GM19351 (cell line): ENCODE measurements at regions not wholly inside any gene's neighbourhood (a gene's known extent, or its start where the extent isn't known, plus 50 kb on each side); places are given as distances from the start of the nearest gene placed in this dataset.

ENCODE experiments used
- ATAC-seq: cut with Tn5 transposase; IDR thresholded peaks from one replicate; pipeline ENCODE4 v1.9.1; 2021; ENCODE audit warnings: mild to moderate bottlenecking, moderate library complexity; ENCODE audit not compliant: unreplicated experiment

DNA sequence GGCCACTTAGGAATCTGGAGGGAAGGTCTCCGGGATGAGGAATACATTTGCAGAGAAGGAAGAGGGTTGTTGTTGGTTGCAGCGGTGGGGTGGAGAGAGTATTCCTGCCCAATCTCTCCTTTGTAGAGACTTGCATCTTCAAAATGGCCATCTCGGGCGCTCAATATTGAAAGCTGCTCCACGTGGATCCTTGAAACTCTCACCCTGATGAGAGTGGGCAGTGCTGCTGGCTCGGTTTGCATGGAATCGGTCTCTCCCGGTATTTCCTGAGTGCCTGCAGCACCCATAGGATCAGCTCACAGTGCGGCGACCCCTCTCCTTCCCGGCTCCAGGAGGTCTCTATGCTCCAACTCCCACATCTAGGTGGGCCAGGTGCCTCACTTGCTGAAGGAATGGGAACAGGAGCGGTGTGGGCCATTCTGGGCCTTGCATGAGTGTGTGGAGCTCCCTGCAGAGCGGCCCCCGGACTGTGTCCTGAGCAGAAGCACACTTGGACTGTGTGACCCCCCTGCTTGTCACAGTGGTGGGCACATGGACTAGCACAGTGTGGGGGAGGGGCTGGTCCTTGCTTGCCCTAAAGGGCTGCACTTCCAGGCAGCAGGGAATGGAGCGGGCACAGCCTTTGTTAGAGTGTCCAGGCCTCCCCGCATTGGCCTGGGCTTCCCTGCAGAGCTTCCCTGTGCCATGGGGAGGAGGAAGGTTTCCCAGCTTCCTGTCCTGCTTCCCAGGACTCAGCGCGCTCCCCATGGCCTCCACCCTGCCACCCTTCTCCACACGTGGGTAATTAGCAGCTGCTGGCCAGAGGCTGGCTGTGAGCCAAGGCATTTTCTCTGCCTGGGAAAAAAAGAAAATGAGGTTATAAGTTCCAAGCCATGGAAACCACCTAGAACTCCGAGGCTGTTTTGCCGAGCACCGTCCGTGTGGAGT is 139.3 kb downstream of the IRF8 start:
- no peak for ATAC-seq

DNA sequence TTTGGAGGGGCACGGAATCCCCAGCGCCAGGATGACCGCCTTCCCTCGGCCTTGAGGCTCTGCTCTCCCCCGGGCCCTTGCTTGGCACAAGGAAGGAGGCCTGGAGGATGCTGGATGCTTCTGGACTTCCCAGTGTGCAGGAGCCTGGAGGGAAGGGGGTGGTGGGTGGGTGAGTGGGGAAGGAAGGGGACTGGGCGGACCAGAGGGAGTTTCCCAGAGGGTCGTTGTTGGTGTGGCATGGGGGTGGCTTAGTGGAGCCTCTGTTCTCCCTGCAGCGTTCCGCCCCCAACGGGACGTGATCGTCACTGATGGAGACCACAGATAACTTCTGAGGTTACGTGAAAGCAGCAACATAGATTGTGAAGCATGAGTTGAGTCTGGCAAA is 140.0 kb downstream of the IRF8 start:
- no peak for ATAC-seq

DNA sequence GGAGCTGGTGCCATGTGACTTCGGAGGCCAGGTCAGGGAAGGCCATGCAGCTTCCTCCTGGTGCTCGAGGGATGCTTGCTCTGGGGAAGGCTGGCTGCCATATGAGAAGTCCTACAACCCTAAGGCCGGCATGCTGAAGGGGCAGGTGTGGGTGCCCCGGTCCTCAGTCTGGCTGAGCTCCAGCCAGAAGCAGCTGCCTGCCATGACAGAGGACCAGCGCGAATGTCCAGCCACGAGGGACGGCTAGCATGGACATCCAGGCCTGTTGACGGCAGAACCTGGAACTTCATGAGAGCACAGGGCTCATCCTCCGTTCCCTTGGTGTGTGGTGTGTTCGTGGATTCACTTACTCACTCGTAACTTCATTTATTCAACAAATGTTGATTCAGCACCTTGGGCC is 140.6 kb downstream of the IRF8 start:
- ATAC-seq, result no peak

DNA sequence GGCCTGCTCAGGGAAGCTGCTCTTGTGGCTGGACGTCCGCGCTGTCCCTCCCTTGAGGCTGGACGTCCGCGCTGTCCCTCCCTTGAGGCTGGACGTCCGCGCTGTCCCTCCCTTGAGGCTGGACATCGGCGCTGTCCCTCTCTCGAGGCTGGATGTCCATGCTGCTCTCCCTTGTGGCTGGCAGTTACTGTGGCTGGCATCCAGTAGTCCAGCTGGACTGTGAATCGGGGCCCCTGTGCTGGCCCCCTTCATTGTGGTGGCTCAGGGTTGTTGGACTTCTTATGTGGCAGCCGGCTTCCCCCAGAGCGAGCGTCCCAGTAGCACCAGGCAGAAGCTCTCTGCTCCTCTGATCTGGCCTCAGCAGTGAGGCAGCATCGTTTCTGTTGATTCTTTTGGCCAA is 141.5 kb downstream of the IRF8 start:
- no peak for ATAC-seq

DNA sequence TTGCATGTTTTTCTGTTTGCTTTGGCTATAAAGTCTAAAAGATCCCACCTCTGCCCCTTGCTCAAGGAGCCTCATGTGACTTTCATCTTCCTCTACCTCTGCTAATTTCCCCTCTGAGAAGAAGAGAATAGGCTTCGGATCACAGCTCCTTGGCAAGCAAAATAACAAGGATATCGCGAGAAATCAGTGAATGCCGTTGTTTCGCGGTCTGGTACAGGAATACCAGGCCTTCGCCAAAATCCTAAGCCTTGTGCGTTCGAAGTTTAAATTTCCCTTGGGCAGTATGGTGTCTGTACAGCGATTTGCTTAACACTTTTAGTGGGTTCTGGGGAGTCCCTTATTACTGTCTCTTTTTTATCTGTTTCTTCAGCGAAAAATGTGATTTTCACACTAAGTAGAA is 142.3 kb downstream of the IRF8 start:
- no peak for ATAC-seq

DNA sequence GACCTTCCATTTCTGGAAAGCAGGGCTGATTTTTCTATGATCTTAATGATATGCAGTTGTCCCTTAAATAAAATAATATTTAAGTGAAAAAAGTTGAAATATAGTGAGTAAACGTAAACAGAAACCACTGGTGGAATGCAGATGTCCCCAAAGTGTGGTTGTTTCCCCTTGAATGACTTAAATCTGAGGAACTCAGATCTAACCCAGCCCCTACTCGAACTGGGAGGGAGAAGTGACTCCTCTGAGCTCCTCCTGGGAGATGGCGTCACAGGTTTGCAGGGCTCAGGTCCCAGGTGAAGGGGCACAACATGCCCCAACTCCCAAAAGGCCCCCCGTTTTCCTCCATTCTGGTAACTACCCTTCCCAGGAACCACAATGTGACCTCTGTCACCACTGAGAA is 142.8 kb downstream of the IRF8 start:
- no peak for ATAC-seq

DNA sequence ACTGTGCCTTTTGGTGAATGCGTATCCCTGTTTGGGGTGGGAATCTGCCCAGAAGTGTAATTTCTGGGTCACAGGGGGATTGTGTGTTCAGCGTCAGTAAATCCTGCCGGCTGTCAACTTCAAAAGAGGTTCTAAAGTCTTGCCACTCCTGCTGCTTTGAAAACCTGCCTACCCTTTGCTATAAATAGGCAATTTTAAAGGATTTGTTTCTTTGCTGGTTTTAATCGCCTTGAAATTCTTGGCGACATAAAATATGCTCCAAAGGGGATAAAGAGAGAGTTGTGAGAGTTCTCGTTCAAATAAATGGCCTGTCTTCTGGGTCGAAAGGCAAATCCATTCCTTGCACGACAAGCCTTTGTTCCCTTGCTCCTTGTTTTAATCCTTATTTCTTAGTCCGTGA is 143.4 kb downstream of the IRF8 start:
- no peak for ATAC-seq

DNA sequence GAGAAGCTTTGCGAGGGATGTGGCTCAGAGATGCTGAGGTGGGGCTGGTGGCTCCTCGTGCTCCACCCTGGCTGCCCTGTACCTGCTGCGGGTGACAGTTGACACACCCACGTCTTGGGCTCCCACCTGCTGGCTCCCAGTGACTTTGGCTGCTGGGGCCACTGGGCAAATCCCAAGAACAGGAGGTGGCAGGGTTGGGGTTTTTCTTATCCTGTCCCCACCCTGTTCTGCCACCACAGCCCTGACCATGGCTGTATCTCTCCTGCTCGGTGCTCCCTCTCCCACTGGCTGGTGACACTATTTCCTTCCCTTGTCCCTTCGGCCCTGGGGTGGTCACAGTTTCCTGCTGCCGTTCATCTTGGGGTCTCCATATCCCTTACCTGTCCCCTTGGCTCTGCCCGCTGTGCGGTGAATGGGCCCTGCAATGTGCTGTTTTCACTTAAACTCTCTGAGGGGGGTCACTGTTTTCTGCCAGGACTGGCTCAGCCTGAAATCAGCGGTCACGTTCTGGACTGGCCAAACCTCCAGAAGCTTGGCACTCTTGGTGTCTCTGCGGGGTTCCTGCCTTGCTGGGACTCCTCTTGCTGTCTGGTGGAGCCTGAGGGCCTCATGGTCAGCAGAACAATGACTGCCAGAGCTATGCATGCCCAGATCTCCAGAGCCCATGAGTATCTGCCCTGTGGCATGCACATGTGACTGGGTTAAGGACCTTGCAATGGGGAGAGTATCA is 144.2 kb downstream of the IRF8 start:
- ATAC-seq, result no peak

DNA sequence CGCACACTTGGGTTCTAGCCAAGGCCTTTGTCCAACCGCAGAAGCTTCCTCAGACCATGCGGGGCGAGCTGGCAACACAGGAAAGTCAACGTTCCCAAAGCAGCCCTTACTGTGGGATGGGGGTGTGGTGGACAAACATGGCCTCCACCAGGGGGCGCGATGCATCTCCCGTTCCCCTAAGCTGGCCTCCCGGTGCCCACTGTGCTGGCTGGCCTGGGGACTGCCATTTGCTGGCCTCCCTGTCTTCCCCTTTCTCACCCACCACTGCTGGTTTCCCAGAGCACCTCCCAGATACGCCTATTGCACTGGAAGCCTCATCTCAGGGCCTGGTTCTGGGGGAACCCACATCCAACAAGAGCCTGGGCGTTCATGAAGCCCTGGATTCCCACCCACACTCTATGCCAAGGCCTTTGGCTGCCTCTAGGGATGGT is 145.3 kb downstream of the IRF8 start:
- no peak for ATAC-seq

DNA sequence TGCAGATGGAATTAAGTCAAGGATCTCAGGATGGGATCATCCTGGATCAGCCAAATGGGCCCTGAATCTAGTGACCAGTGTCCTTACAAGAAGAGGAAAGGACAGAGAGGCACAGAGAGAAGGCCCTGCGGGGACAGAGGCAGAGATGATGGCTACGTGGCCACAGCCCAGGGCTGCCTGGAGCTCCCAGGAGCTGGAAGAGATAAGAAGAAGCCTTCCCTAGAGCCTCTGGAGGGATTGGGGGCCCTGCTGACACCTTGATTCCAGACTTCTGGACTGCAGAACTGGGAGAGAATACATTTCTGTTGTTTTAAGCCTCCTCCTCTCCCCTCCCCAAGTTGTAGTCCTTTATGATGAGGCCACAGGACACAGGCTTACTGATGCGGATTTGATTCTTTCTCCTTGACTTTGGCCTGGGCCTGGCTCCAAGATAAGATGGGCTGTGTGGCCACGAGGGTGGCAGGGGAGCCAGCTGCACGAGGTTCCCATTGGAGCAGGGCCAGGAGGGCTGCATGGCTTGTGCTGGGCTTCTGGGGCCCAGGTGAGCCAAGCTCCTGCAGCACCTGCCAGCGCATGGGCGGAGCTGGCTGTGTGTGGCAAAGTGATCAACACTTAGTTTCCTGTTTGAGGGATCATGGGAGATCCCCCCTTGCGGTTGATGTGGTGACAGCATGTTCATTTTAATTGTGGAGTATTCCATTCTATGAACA is 146.1 kb downstream of the IRF8 start:
- ATAC-seq, result no peak

DNA sequence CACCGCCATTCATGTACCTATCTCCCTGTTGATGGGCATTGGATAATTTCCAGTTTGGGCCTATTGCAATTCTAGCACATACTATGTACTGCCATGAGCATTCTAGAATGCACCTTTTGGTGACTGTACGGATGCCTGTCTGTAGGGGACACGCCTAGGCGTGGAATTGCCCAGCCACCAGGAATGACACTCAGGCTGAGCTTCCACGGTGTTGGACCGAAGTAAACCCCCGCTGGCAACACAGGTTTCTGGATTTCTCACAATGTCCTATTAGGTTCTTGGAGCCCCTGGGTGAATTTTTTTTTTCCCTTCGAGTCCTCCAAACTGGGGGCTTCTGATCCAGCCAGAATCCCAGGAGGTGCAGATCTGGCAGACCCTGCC is 146.6 kb downstream of the IRF8 start:
- ATAC-seq, result no peak

DNA sequence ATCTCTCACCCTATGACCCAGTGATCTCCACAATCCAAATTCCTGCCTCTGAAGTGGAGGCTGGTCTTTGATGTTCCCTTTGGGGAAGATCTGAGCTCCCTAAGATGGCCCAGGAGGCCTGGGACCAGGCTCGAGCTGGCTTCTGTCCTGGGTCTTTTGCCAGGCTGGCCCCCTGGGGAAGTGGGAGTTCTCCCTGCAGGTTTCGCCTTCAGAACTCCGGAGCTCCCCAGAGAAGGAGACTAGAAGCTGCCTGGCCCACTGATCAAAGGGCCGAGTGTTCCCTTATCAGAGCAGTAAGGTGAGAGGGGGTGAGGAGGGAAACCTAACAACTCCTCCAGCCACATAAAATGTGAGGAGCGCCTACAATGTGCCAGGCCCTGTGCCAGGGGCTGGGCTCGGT is 147.1 kb downstream of the IRF8 start:
- no peak for ATAC-seq

DNA sequence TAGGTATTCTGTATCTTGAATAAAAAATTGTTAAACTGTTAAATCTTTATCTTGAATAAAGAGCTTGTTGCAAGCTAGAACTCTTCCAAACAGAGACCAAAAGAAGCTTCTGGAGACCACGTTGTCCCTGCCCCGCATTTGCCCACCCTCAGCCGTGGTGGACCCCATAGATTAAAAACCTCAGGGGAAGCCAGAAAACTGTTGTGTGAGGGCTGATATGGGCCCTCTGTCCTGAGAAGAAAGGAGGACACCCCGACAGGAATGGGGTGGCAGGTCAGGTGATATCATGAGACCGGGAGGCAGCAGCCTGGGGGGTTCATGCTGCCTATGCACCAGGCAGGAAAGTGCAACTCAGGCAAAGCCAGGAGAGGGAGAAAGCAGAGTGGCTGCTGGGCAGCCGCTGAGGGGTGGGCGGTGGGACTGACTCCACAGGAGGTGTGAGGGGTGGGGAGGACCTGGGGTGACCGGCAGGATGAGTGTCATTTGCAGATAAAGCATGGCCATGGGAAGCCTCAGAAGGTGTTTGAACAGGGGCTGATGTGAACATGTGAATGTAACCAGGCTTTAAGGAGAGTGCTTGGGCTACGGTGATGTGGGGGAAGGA is 147.8 kb downstream of the IRF8 start:
- no peak for ATAC-seq

DNA sequence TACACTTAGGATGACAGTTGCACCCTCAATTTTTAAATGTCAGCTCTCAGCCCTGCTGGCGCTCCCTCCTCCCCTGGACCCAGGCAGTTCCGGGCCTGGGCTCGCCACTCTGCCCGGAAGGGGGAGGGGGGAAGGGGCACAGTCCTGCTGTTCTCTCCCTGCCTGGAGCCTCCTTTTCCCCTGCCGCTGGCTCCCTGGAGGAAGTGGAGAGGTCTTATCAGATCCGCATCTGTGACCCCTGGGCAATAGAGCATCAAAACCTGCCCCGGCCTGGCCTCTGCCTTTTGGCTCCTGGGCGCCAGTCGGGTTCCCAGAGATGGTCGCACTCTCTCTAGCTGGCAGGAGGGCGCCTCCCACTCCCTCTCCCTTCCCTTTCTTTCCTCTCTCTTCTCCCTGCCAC is 149.3 kb downstream of the IRF8 start:
- no peak for ATAC-seq

DNA sequence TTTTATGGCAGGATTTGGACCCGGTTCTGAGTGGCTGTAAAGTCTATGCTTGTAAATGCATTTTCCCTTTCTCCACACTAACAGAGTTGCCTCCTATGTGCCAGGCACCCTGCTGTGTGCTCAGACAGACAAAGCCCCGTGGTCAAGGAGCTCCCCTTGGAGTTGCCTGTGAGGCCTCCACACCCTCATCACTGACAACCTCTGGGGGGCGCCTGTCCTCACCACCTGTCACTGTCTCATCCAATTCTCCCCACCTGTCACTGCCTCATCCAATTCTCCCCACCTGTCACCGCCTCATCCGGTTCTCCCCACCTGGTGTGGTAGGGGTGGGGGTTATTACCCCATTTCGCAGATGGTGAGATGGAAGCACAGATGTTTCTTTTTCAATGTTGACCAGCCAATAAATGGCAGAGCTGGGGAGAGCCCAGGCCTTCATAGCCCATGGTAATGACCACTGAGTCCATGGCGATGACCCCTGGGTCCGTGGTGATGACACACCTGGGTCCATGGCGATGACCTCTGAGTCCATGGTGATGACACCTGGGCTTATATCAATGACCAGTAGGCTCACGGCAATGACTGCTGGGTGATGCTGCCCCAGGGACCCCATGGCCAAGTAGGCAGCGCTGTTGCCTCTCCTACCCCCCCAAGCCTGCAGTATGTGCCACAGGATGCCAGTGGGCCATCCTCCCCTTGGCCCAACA is 150.1 kb downstream of the IRF8 start:
- no peak for ATAC-seq

DNA sequence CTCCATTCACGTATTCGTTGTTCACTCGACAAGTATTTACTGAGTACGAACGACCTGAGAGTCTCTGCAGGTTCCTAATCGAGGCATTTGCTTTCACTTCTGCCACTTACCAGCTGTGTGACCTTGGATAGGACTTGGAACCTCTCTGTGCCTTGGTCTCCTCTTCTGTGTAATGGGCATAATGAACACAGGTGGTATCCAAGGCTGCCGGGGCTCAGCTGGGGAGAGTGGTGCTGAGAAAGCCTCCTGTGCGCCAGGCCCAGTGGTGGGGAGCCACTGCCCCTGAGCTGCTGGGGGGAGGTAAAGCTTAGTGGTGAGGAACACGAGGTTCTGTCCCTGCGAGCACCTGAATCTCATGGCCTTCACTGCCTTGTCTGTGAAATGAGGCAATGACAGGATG is 150.7 kb downstream of the IRF8 start:
- ATAC-seq, result no peak

DNA sequence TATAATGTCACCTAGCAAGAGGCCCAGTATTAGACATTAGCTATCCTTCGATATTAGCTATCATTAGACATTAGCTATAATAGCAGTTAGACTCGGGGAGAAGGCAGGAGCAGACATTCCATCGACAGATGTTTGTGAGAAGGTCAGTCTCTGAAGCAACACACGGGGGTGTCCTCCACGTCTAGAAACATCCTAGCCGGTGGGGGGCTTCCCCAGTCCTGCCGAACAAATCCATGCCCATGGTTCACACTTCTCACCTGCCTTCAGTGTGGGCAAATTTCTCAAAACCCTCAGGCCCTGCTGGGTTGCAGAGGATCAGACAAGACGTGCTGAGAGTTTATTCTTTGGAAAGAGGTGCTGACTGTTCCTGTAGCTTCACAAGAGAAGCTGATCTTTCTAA is 151.1 kb downstream of the IRF8 start:
- no peak for ATAC-seq

DNA sequence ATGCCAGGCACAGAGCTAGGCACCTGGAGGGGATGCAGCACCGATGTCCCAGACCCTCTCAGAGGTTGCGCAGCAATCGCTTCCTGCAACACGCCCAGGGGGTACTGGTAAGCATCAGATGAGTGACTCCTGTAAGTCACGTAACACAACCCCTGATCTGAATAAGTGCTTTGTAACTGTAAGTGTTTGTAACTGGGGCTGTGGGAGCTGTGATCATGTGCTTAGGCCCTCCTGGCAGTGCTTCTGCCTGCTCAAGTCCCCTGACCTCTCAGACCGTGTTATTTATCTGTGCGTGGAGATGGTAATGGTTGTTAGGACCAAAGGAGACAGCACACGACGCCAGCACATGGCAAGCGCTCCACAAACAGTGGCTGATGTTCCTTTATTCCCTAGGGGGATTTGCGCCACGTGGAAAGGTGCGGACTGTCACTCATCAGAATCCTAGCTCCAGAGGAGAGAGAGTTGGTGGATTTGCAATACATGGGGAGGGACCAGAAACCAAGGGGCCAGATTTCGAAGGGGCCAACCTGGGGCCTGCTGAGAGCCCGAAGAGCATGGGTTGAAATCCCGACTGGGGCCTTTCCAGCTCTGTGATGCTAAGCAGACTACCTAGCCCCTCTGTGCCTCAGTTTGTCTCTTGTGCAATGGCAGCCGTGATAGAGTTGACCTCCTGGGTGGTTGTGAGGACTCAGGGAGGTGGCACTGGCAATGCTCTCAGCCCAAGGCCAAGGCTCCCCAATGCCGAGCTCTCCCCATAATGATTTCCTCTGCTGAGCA is 151.8 kb downstream of the IRF8 start:
- no peak for ATAC-seq

DNA sequence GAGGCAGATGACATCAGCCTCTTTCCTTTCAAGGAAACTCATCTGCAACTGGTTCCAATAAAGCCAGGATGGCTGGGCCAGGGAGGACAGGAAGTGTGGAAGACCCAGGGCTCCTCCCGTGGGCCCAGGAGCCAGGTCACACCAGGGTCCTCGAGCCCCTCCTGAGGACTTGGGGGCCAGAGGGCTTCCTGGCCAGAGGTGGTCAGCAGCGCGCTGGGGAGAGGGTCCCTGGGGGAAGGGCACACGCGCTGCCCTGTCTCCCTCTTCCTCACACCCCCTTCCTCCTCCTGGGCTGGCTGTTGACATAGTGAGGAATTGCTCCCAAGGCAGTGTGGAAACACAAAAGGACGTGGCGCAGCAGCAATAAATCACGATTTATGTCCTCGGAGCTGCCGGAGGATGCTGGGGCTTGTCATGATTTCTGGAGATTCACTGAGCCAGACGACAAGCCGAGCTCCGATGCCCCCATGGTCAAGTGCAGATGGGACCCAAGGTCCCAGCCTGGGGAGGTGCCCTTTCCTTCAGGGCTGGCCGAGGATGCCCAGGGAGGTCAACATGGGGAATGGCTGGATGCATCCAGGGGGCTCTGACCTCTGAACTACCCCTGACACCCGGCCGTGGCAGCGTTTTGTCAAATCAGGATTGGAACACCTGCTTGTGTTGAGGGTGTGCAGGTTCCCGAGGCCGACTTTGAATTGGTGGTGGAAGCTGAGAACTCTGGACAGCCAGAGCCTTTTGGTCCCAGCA is 152.6 kb downstream of the IRF8 start:
- ATAC-seq, result no peak
